ENCODE measurements at regions not wholly inside any gene's neighbourhood (a gene's known extent, or its start where the extent isn't known, plus 50 kb on each side); places are given as distances from the start of the nearest gene placed in this dataset.

DNA sequence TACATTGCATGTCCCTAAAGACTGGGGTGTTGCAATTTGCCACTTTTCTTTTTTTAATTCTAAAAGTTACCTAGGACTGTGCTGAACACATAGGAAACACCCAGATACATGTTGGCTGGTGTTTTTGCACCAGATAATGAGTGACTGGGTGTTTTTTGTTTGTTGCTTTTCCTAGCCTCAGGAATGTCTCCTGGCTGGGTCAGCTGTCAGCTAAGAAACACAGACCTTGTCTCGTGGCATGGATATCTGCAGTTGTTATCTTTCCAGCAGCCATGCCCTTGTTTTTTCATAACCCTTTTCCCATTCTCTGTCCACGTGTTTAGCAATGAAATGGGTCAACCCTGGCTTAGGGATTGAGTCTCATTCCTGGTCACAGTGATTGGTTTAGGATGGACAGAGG lies 433.9 kb upstream of the ZMIZ1 start:
- Mint-ChIP-seq H3K4me3 (no peak overlapping the region), H3K9me3 (no peaks in the 10 kb centered on the region), H3K36me3 (ENCODE audit: low read depth) (no peaks in the 10 kb centered on the region), H3K4me1 (peaks cover 2% of the 10 kb centered on the region), H3K27ac (no peak overlapping the region), H3K27me3 (no peaks in the 10 kb centered on the region)
- intact Hi-C loops (cut with micrococcal nuclease) = no loop called here
- no peak for DNase-seq

DNA sequence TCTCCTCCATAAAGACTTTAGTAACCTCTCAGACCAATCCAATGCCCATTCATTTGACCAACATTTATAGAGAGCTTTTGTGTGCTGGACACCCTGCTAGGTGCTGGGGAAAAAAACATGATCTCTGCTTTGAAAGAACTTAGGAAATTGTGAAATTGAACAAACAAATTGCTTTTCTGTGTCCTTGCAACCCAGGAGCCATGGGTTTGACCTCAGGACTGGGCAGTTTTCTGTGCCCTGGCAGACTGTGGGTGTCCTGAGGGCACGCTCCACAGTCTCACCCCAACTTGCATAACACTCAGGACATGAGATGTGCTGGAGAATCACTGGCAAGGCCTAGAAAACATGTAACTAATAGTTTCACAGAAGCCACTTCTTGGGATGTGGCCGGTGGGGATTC lies 429.1 kb upstream of the ZMIZ1 start:
- Mint-ChIP-seq H3K4me3 (no peak overlapping the region), H3K27ac (no peak overlapping the region), H3K9me3 (no peaks in the 10 kb centered on the region), H3K4me1 (no peaks in the 10 kb centered on the region), H3K36me3 (ENCODE audit: low read depth) (no peaks in the 10 kb centered on the region), H3K27me3 (no peaks in the 10 kb centered on the region)
- intact Hi-C loops (cut with micrococcal nuclease) = no loop called here
- DNase-seq = no peak

DNA sequence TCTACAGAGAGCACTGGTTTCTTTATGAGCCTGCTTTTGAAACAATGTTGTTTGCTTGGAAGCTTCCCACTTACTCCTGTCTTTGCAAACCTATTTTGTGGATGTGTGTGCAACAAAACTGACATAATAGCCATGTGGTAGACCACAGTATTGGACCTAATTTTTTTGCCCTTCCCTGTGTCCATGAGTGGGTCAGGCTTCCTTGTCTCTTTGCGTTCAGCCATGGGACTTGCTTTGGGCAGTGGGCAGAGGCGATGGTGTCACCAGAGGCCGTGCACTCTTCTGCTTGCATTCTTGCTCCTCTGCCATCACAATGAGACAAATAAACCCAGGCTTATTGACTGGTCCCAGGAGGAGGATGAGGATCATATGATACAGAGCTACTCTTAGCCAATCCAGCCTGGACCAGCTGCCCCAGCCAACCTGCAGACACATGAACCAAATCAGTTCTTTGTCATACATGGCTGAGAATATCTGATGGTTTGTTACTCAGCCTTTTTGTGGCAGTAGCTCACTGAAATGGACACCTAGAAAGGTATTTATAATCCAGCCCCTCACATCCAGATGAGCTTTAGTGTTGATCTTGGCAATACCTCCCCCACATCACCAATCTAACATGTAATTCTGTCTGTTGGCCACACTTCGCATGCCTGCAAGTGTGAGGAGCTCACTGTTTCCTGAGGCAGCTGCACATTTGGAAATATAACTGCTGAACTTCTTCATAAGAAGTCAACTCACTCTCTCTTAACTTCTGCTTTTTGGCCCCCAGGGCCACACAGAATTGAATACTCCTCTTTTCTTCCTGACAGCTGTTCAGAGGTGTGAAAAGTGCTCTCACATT lies 427.8 kb upstream of the ZMIZ1 start:
- no peak for DNase-seq
- H3K9me3 Mint-ChIP-seq = no peaks in the 10 kb centered on the region
- H3K27ac Mint-ChIP-seq = no peak overlapping the region
- no peaks in the 10 kb centered on the region for H3K27me3 Mint-ChIP-seq
- no peak overlapping the region for H3K4me3 Mint-ChIP-seq
- intact Hi-C loops (cut with micrococcal nuclease) = no loop called here
- H3K36me3 Mint-ChIP-seq (ENCODE audit: low read depth) = no peaks in the 10 kb centered on the region
- no peaks in the 10 kb centered on the region for H3K4me1 Mint-ChIP-seq

DNA sequence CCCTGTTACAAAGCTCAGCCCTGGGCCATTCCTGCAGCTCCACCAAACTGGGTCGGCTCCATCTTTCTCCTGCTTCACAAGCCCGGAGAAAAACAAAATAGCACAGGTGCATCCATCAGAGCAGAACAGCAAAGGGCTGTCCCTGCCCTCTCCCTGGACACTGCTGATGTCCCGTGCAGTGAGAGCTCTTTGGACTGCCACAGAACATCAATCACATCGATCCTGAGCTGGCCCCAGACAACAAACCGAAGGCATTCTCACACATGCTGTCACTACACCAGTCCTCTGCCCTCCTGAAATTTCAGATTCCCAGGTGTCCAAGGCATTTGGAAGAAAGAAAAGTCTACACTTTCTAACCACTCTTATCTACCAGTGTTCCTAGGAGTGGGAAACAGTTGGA lies 427.1 kb upstream of the ZMIZ1 start:
- no peak for DNase-seq

DNA sequence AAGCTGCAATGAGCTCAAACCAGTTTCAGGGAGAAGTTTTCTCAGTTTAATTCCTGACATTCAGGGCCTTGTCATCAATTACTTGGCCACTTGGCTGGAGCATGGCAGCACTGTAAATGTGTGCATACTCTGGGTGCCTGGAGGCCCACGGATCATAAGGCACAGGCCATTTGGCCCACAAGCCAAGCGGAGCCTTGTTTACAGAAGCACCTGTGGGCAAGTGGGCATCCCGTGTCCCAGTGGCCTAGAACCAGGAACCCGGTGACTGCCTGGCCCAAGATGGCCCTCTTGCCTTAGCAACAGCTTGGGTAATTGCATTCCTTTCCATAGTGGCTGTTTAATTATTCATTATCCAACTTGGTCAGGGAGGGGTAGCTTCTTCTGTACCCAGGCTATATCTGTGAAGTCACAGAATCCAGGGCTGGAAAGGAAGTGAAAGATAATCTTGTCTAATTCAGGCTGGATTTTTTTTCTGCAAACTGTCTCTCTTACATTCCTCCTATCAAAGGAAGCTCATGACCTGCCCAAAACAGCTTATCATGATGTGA lies 426.4 kb upstream of the ZMIZ1 start:
- Mint-ChIP-seq H3K36me3 (ENCODE audit: low read depth) (no peaks in the 10 kb centered on the region), H3K4me1 (no peaks in the 10 kb centered on the region), H3K27me3 (no peaks in the 10 kb centered on the region), H3K4me3 (no peak overlapping the region), H3K27ac (no peak overlapping the region), H3K9me3 (no peaks in the 10 kb centered on the region)
- no peak for DNase-seq
- intact Hi-C loops (cut with micrococcal nuclease) = no loop called here

More for the DNA sequence above, 427.1 kb upstream of the ZMIZ1 start:
- Mint-ChIP-seq H3K4me3 (no peak overlapping the region), H3K27ac (no peak overlapping the region), H3K4me1 (no peaks in the 10 kb centered on the region), H3K36me3 (ENCODE audit: low read depth) (no peaks in the 10 kb centered on the region), H3K9me3 (no peaks in the 10 kb centered on the region), H3K27me3 (no peaks in the 10 kb centered on the region)
- intact Hi-C loops (cut with micrococcal nuclease) = no loop called here

DNA sequence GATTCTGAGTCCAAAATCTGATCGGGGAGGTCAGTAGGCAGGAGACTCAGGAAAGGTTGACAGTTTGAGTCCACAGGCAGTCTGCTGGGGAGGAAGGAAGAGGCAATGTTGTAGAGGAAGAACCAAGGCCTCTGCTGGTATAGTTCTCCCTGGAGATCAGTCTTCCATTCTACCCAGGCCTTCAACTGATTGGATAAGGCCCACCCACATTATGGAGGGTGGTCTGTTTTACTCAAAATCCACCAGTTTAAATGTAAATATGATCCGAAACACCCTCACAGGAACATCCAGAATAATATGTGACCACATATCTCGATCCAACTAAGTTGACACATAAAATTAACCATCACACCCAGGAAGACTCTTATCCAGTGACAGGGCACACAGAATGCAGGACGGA lies 425.3 kb upstream of the ZMIZ1 start:
- Mint-ChIP-seq H3K9me3 (no peaks in the 10 kb centered on the region), H3K4me3 (no peak overlapping the region), H3K36me3 (ENCODE audit: low read depth) (no peaks in the 10 kb centered on the region), H3K27ac (no peak overlapping the region), H3K27me3 (no peaks in the 10 kb centered on the region), H3K4me1 (no peaks in the 10 kb centered on the region)
- DNase-seq = no peak
- intact Hi-C loops (cut with micrococcal nuclease) = no loop called here

DNA sequence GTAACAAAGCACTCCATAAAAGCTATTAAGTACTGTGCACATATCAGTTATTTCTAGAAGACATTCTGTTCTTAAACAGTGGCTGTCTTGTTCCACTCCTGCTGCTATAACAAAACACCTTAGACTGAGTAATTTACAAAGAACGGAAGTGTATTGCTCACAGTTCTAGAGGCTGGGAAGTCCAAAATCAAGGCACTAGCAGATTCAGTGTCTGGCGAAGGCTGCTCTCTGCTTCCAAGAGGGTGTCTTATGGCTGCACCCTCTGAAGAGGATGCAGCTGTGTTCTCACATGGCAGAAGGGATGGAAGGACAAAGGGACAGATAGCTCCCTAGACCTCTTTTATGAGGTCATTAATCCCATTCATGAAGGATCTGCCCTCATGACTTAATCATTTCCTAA lies 424.2 kb upstream of the ZMIZ1 start:
- no peaks in the 10 kb centered on the region for H3K36me3 Mint-ChIP-seq (ENCODE audit: low read depth)
- intact Hi-C loops (cut with micrococcal nuclease) = no loop called here
- peaks cover 2% of the 10 kb centered on the region for H3K27me3 Mint-ChIP-seq
- no peaks in the 10 kb centered on the region for H3K9me3 Mint-ChIP-seq
- H3K4me3 Mint-ChIP-seq = no peak overlapping the region
- H3K4me1 Mint-ChIP-seq = no peaks in the 10 kb centered on the region
- no peak overlapping the region for H3K27ac Mint-ChIP-seq
- no peak for DNase-seq

DNA sequence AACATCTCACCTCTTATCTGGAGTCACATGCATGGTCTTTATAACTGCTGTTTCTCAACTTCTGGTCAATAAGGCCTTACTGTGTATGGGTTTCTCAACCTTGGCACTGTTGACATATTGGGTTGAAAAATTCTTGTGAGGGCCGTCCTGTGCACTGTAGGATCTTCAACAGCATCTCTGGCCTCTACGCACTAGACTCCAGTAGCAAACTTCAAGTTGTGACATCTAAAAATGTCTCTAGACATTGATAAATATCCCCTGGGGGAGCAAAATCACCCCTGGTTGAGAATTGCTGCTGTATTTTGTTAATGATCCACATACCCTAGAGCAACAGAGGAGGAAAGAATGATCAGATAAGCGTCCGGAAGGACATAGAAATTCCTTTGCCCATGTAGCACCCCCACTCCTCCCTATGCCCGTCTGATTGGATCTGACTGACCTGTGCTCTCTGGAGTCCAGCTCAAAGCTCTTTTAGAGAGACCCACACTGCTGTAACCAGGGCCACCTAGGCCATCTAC lies 423.5 kb upstream of the ZMIZ1 start:
- H3K4me3 Mint-ChIP-seq = no peak overlapping the region
- H3K27me3 Mint-ChIP-seq = peaks cover 2% of the 10 kb centered on the region
- intact Hi-C loops (cut with micrococcal nuclease) = no loop called here
- no peaks in the 10 kb centered on the region for H3K4me1 Mint-ChIP-seq
- no peak for DNase-seq
- no peaks in the 10 kb centered on the region for H3K36me3 Mint-ChIP-seq (ENCODE audit: low read depth)
- no peak overlapping the region for H3K27ac Mint-ChIP-seq
- no peaks in the 10 kb centered on the region for H3K9me3 Mint-ChIP-seq

DNA sequence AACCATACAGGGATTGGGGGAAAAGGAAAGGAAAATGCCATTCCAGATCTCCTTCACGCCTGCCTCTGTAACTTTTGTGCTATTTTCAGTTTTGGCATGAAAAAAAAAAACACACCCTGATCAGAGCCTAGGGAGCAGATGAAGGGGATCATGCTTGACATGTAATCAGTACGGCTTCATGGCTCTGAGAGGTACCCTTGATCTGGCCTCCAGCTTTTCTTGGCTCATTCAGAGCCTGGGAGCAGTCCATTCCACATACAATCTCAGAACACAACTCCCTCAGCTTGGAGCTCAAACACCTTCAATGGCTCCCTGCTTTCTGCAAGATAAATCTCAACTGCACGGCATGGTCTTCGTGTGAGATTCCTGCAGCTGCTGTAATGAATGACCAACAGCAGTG lies 422.8 kb upstream of the ZMIZ1 start:
- Mint-ChIP-seq H3K36me3 (ENCODE audit: low read depth) (no peaks in the 10 kb centered on the region), H3K27me3 (peaks cover 2% of the 10 kb centered on the region), H3K4me1 (no peaks in the 10 kb centered on the region), H3K9me3 (no peaks in the 10 kb centered on the region), H3K4me3 (no peak overlapping the region), H3K27ac (no peak overlapping the region)
- DNase-seq = no peak
- intact Hi-C loops (cut with micrococcal nuclease) = no loop called here

DNA sequence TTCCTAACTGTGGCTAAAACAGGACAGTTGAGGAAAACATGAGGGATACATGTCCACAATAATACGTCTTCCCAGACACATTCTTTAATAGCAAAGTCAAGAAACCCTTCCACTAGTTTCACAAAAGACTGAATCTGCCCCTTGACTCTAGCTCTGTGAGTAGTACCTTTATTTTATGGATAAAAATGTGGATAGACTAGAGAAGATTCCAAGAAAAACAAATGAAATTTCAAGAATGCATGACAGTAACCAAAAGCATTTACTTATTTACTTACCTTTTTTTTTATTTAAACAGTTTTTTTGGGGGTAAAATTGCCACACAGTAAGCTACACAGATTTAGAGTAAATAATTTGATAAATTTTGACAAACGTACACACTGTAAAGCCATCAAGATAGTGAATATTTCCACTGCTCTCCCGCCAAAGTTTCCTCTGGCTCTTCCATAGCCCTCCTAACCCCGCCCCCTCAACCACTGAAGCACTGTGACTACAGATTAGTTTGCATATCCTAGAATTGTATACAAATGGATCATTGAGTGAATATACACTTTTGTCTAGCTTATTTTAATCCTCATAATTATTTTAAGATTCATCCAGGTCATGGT lies 420.4 kb upstream of the ZMIZ1 start:
- Mint-ChIP-seq H3K4me3 (no peak overlapping the region), H3K27ac (no peak overlapping the region), H3K9me3 (no peaks in the 10 kb centered on the region), H3K36me3 (ENCODE audit: low read depth) (no peaks in the 10 kb centered on the region), H3K27me3 (peaks cover 4% of the 10 kb centered on the region), H3K4me1 (no peaks in the 10 kb centered on the region)
- DNase-seq = no peak
- intact Hi-C loops (cut with micrococcal nuclease) = no loop called here

DNA sequence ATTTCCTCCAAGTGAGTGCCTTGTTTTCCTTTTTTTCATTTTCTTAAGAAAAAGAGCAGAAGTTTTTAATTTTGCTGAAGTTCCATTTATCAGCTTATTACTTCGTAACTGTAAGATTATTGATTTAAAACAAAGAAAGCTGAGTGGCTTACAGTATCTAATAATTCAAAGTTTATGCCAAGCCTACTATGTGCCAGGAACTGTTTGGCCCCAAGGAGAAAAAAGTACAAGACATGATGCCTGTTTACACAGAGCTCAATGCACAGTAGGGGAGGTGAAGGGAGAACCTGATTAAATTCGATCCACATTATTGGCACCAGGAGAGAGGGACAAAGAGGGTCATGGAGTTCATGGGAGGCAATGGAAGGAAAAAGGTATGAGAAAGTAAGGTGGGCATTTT lies 419.3 kb upstream of the ZMIZ1 start:
- Mint-ChIP-seq H3K27me3 (peaks cover 7% of the 10 kb centered on the region), H3K9me3 (no peaks in the 10 kb centered on the region), H3K27ac (no peak overlapping the region), H3K4me1 (no peaks in the 10 kb centered on the region), H3K36me3 (ENCODE audit: low read depth) (no peaks in the 10 kb centered on the region), H3K4me3 (no peak overlapping the region)
- intact Hi-C loops (cut with micrococcal nuclease) = no loop called here
- DNase-seq = no peak

DNA sequence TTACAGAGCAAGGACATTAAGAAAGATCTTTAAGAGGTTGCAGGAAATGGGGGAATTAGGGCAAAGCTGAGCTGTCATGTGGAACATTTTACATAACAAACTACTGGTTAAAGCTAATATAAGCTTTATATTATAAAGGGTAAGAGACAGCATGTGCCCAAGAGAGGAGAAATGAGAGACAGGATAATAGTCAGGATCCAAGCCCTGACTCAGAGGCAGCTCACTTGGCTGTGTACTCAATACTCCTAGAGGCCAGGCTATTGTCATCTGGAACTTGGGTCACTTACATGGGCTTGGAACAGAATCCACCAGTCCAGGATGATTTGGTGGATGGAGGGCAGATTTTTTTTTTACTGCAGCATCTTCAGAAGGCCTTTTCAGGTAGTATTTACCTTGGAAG lies 418.6 kb upstream of the ZMIZ1 start:
- Mint-ChIP-seq H3K4me1 (no peaks in the 10 kb centered on the region), H3K9me3 (no peaks in the 10 kb centered on the region), H3K4me3 (no peak overlapping the region), H3K36me3 (ENCODE audit: low read depth) (no peaks in the 10 kb centered on the region), H3K27me3 (peaks cover 7% of the 10 kb centered on the region), H3K27ac (no peak overlapping the region)
- DNase-seq = no peak
- intact Hi-C loops (cut with micrococcal nuclease) = loop anchor here (10.0 kb wide), 1 partner anchor 545 kb away; no protein-coding TSS in a partner anchor

DNA sequence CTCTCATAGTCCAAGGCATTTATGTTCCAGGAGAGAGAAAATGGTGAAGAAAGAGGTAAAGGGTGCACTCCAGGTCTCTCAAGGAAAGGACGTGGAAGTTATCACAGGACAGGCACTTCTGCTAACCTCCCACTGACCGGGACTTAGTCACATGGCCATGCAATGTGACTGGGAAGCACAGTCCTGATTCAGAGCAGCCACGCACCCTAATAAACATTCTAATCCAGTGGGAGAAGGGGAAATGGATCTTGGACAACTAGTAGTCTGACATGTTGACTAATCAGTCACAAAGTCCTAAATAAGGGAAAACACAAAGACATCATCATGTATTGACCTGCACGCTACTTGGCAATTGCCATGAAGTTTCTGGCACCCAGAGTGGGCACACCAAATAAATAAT lies 417.5 kb upstream of the ZMIZ1 start:
- intact Hi-C loops (cut with micrococcal nuclease) = loop anchor here (10.0 kb wide), 1 partner anchor 544 kb away; no protein-coding TSS in a partner anchor
- Mint-ChIP-seq H3K27me3 (peaks cover 8% of the 10 kb centered on the region), H3K27ac (no peak overlapping the region), H3K4me3 (no peak overlapping the region), H3K4me1 (no peaks in the 10 kb centered on the region), H3K9me3 (no peaks in the 10 kb centered on the region), H3K36me3 (ENCODE audit: low read depth) (no peaks in the 10 kb centered on the region)
- DNase-seq = no peak

DNA sequence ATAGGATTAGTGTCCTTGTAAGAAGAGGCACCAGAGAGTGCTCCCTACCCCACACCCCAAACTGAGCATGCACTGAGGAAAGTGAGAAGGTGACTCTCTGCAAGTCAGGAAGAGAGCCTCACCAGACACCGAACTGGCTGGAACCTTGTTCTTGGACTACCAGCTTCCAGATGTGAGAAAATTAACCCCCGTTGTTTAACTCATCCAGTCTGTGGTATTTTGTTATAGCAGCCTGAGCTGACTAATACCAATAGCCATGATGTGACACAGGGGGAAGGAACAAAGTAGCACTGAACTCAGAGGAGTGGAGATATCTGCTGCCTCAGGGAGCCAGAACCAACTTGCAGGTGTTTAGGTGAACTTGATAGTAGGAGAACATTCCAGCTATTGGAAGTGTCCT lies 415.2 kb upstream of the ZMIZ1 start:
- H3K36me3 Mint-ChIP-seq (ENCODE audit: low read depth) = no peaks in the 10 kb centered on the region
- peaks cover 8% of the 10 kb centered on the region for H3K27me3 Mint-ChIP-seq
- no peaks in the 10 kb centered on the region for H3K4me1 Mint-ChIP-seq
- no peak for DNase-seq
- intact Hi-C loops (cut with micrococcal nuclease) = loop anchor here (10.0 kb wide), 1 partner anchor 541 kb away; no protein-coding TSS in a partner anchor
- H3K9me3 Mint-ChIP-seq = no peaks in the 10 kb centered on the region
- H3K4me3 Mint-ChIP-seq = no peak overlapping the region
- no peak overlapping the region for H3K27ac Mint-ChIP-seq

All from activated CD4-positive, alpha-beta T cell treated with anti-CD3 and anti-CD28 coated beads, Interleukin-2, amount 10 ng/mL, durations not matched to agents 24 days and 14 days (primary cell).